Raji (cell line): ENCODE measurements at regions not wholly inside any gene's neighbourhood (a gene's known extent, or its start where the extent isn't known, plus 50 kb on each side); places are given as distances from the start of the nearest gene placed in this dataset.
A peak's percentile ranks its signal among the peaks of the same experiment; 100 is the strongest.

Experiments
- POLR2A ChIP-seq: IDR thresholded peaks from 2 replicates; pipeline ENCODE4 v1.6.1; 2011; ENCODE audit warnings: low read depth, low read length, control low read depth; ENCODE audit not compliant: insufficient read depth

GRCh38 chr17:77472468-77473310 is 331.9 kb downstream of the SEC14L1 start:
- TF ChIP-seq POLR2A, result peak; percentile 16; the same call in 1 of the 2 replicates

GRCh38 chr17:77473615-77474226 is 333.0 kb downstream of the SEC14L1 start:
- no peak for TF ChIP-seq POLR2A

GRCh38 chr17:77474292-77474988 is 333.7 kb downstream of the SEC14L1 start:
- no peak for TF ChIP-seq POLR2A

- TF ChIP-seq POLR2A, result no peak
Measured at GRCh38 chr17:77475016-77475976, 334.5 kb downstream of the SEC14L1 start.

GRCh38 chr17:77476006-77476405 is 335.2 kb downstream of the SEC14L1 start:
- TF ChIP-seq POLR2A, result no peak

- no peak for TF ChIP-seq POLR2A
Measured at GRCh38 chr17:77476498-77476897, 335.7 kb downstream of the SEC14L1 start.

- no peak for TF ChIP-seq POLR2A
Measured at GRCh38 chr17:77476931-77477805, 336.4 kb downstream of the SEC14L1 start.

- no peak for TF ChIP-seq POLR2A
Measured at GRCh38 chr17:77478281-77478680, 337.5 kb downstream of the SEC14L1 start.

- no peak for TF ChIP-seq POLR2A
Measured at GRCh38 chr17:77478899-77479298, 338.1 kb downstream of the SEC14L1 start.

GRCh38 chr17:77479372-77480198 is 338.8 kb downstream of the SEC14L1 start:
- TF ChIP-seq POLR2A, result no peak

GRCh38 chr17:77480199-77480508 is 339.4 kb downstream of the SEC14L1 start:
- no peak for TF ChIP-seq POLR2A

GRCh38 chr17:77480509-77481215 is 339.9 kb downstream of the SEC14L1 start:
- no peak for TF ChIP-seq POLR2A

- TF ChIP-seq POLR2A, result no peak
Measured at GRCh38 chr17:77481476-77482374, 341.0 kb downstream of the SEC14L1 start.
